PFSK-1 (cell line): ENCODE measurements at regions not wholly inside any gene's neighbourhood (a gene's known extent, or its start where the extent isn't known, plus 50 kb on each side); places are given as distances from the start of the nearest gene placed in this dataset.

ENCODE experiments used
- SIN3A ChIP-seq: IDR thresholded peaks from 2 replicates; pipeline ENCODE4 v1.6.1; 2012; ENCODE audit warnings: mild to moderate bottlenecking, low read length, moderate library complexity, borderline replicate concordance; ENCODE audit not compliant: insufficient read depth
- TAF1 ChIP-seq: IDR thresholded peaks from 2 replicates; pipeline ENCODE4 v1.6.1; 2012; ENCODE audit warnings: low read length, control low read depth, borderline replicate concordance; ENCODE audit not compliant: insufficient read depth
- TF ChIP-seq, protein P1 (sequence below), 2 experiments: IDR thresholded peaks; 2 replicates each; pipeline versions ENCODE4 v1.6.1 to v1.8.0; 2011 to 2012; ENCODE audit warnings: low read depth in 2 of 2, low read length in 2 of 2, control low read depth in 1 of 2, inconsistent platforms in 1 of 2, mild to moderate bottlenecking in 1 of 2, moderate library complexity in 1 of 2; ENCODE audit not compliant: insufficient read depth in 1 of 2

GRCh38 chr12:90244232-90244631 lies 535.6 kb upstream of the ATP2B1 start:
- TF ChIP-seq, protein P1, sequence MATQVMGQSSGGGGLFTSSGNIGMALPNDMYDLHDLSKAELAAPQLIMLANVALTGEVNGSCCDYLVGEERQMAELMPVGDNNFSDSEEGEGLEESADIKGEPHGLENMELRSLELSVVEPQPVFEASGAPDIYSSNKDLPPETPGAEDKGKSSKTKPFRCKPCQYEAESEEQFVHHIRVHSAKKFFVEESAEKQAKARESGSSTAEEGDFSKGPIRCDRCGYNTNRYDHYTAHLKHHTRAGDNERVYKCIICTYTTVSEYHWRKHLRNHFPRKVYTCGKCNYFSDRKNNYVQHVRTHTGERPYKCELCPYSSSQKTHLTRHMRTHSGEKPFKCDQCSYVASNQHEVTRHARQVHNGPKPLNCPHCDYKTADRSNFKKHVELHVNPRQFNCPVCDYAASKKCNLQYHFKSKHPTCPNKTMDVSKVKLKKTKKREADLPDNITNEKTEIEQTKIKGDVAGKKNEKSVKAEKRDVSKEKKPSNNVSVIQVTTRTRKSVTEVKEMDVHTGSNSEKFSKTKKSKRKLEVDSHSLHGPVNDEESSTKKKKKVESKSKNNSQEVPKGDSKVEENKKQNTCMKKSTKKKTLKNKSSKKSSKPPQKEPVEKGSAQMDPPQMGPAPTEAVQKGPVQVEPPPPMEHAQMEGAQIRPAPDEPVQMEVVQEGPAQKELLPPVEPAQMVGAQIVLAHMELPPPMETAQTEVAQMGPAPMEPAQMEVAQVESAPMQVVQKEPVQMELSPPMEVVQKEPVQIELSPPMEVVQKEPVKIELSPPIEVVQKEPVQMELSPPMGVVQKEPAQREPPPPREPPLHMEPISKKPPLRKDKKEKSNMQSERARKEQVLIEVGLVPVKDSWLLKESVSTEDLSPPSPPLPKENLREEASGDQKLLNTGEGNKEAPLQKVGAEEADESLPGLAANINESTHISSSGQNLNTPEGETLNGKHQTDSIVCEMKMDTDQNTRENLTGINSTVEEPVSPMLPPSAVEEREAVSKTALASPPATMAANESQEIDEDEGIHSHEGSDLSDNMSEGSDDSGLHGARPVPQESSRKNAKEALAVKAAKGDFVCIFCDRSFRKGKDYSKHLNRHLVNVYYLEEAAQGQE (IDR thresholded peaks at IDR 0.05; ENCODE audit: insufficient read depth in 1 of 2, low read depth in 2 of 2, low read length in 2 of 2): no peak
- TF ChIP-seq TAF1 (no peak), SIN3A (no peak)
